ENCODE measurements at regions not wholly inside any gene's neighbourhood (a gene's known extent, or its start where the extent isn't known, plus 50 kb on each side); places are given as distances from the start of the nearest gene placed in this dataset.

DNA sequence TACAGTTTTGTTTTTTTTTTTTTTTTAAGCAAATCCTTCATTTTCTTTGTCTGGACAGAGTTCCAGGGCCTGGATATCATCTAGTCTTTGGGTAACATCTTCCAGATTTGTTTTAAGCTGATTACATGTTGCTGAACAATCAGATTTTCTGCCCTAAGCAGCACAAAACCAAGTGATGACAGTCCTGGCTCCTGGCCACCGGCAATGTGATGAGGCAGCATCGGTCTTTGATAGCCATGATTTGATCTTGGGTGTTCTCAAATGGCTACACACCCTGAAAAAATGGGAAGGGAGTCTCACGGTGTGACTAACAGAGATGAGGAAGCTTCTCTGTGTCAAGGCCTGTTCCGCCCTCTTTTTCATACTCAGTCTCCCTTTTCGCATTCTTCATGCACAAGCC is 708.6 kb upstream of the ZEB2 start:
- TF ChIP-seq, protein P1, sequence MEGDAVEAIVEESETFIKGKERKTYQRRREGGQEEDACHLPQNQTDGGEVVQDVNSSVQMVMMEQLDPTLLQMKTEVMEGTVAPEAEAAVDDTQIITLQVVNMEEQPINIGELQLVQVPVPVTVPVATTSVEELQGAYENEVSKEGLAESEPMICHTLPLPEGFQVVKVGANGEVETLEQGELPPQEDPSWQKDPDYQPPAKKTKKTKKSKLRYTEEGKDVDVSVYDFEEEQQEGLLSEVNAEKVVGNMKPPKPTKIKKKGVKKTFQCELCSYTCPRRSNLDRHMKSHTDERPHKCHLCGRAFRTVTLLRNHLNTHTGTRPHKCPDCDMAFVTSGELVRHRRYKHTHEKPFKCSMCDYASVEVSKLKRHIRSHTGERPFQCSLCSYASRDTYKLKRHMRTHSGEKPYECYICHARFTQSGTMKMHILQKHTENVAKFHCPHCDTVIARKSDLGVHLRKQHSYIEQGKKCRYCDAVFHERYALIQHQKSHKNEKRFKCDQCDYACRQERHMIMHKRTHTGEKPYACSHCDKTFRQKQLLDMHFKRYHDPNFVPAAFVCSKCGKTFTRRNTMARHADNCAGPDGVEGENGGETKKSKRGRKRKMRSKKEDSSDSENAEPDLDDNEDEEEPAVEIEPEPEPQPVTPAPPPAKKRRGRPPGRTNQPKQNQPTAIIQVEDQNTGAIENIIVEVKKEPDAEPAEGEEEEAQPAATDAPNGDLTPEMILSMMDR (IDR thresholded peaks at IDR 0.05) = no peak
- no peak for TF ChIP-seq POLR2A (IDR thresholded peaks at IDR 0.05)
